IMR-90 (cell line): ENCODE measurements at regions not wholly inside any gene's neighbourhood (a gene's known extent, or its start where the extent isn't known, plus 50 kb on each side); places are given as distances from the start of the nearest gene placed in this dataset.

Source experiments
- ATAC-seq: fragments of 200-7000 bp; cut with Tn5 transposase; 2 replicates; pipeline ENCODE4 v1.9.1; 2020; ENCODE audit warnings: low read depth, mild to moderate bottlenecking, moderate library complexity
- BruUV-seq: library from RNA; stranded (reverse); fragments of 400-500 nt; replicated peaks from 2 replicates; lab custom pipeline; 2021; lab: Mats Ljungman, UMichigan
- CTCF ChIA-PET: fragments of 300-600 bp; formaldehyde crosslinking; extraction: SDS; loops from one replicate; lab custom pipeline; 2021; ENCODE audit warnings: antibody characterized with exemption; lab: Yijun Ruan, JAX
- POLR2A ChIA-PET: fragments of 300-600 bp; sonication (Branson Sonifier 250); formaldehyde crosslinking; loops from one replicate; lab custom pipeline; 2022; ENCODE audit warnings: antibody characterized with exemption; ENCODE audit not compliant: unreplicated experiment; lab: Charles Lee
- DNase-seq: peaks from one replicate; pipeline ENCODE4 v3.0.0; 2013
- H2AFZ ChIP-seq: replicated peaks from 2 replicates; pipeline ENCODE3; 2013; ENCODE audit warnings: low read length, mild to moderate bottlenecking; ENCODE audit not compliant: poor library complexity
- H2AK5ac ChIP-seq: 2 replicates; pipeline ENCODE4 v1.6.1; 2013; ENCODE audit warnings: low read depth, low read length, inconsistent platforms
- H2AK9ac ChIP-seq: replicated peaks from 2 replicates; pipeline ENCODE3; 2013; ENCODE audit warnings: mild to moderate bottlenecking, low read depth, low read length, moderate library complexity; ENCODE audit not compliant: poor library complexity
- H2BK120ac ChIP-seq: 2 replicates; pipeline ENCODE4 v1.6.1; 2013; ENCODE audit warnings: low read depth, low read length, inconsistent platforms
- H2BK15ac ChIP-seq: 3 replicates; pipeline ENCODE4 v1.6.1; 2013; ENCODE audit warnings: low read depth, low read length, inconsistent platforms
- H2BK20ac ChIP-seq: 2 replicates; pipeline ENCODE4 v1.6.1; 2013; ENCODE audit warnings: low read depth, mild to moderate bottlenecking, inconsistent platforms, low read length, moderate library complexity
- H2BK5ac ChIP-seq: 2 replicates; pipeline ENCODE4 v1.6.1; 2013; ENCODE audit warnings: mild to moderate bottlenecking, low read depth, low read length, inconsistent platforms; ENCODE audit not compliant: poor library complexity, severe bottlenecking
- H3K14ac ChIP-seq: replicated peaks from 2 replicates; pipeline ENCODE4 v1.6.1; 2013; ENCODE audit warnings: low read depth, low read length, inconsistent platforms
- H3K18ac ChIP-seq: 2 replicates; pipeline ENCODE4 v1.6.1; 2013; ENCODE audit warnings: low read depth, low read length, control low read depth
- H3K23ac ChIP-seq: 2 replicates; pipeline ENCODE4 v1.6.1; 2013; ENCODE audit warnings: low read depth, low read length, inconsistent platforms
- H3K27ac ChIP-seq: 2 replicates; pipeline ENCODE4 v1.5.1; 2013; ENCODE audit warnings: mild to moderate bottlenecking, control low read depth, low read length; ENCODE audit not compliant: insufficient read depth
- H3K27me3 ChIP-seq: 2 replicates; pipeline ENCODE4 v1.6.1; 2013; ENCODE audit warnings: low read length; ENCODE audit not compliant: control insufficient read depth, insufficient read depth
- H3K36me3 ChIP-seq: 2 replicates; pipeline ENCODE4 v1.6.1; 2013; ENCODE audit warnings: low read length, mixed read lengths; ENCODE audit not compliant: control insufficient read depth, insufficient read depth
- H3K4ac ChIP-seq: 2 replicates; pipeline ENCODE4 v1.6.1; 2013; ENCODE audit warnings: low read depth, low read length, inconsistent platforms
- H3K4me1 ChIP-seq: 2 replicates; pipeline ENCODE4 v1.6.1; 2013; ENCODE audit warnings: low read length, mixed read lengths; ENCODE audit not compliant: control insufficient read depth, insufficient read depth
- H3K4me2 ChIP-seq: 2 replicates; pipeline ENCODE4 v1.6.1; 2013; ENCODE audit warnings: low read depth, mild to moderate bottlenecking, control low read depth, low read length, moderate library complexity
- H3K4me3 ChIP-seq: 2 replicates; pipeline ENCODE4 v1.5.1; 2013; ENCODE audit warnings: low read depth, mild to moderate bottlenecking, control low read depth, low read length, moderate library complexity; ENCODE audit not compliant: insufficient read depth
- H3K56ac ChIP-seq: 2 replicates; pipeline ENCODE4 v1.6.1; 2013; ENCODE audit warnings: low read length, inconsistent platforms; ENCODE audit not compliant: insufficient read depth; ENCODE audit errors: extremely low read depth
- H3K79me1 ChIP-seq, 2 experiments: 2 replicates each; pipeline ENCODE4 v1.6.1; 2013; ENCODE audit warnings: low read length in 2 of 2, inconsistent platforms in 1 of 2, low read depth in 1 of 2
- H3K9ac ChIP-seq: 2 replicates; pipeline ENCODE4 v1.6.1; 2013; ENCODE audit warnings: low read depth, low read length, control low read depth
- H3K9me1 ChIP-seq: 2 replicates; pipeline ENCODE4 v1.6.1; 2013; ENCODE audit warnings: low read length, inconsistent platforms; ENCODE audit not compliant: insufficient read depth
- H3K9me3 ChIP-seq: 2 replicates; pipeline ENCODE4 v1.6.1; 2013; ENCODE audit warnings: low read length; ENCODE audit not compliant: control insufficient read depth, insufficient read depth
- H4K20me1 ChIP-seq: 2 replicates; pipeline ENCODE4 v1.6.1; 2013; ENCODE audit warnings: low read length, inconsistent platforms; ENCODE audit not compliant: insufficient read depth
- H4K5ac ChIP-seq: 2 replicates; pipeline ENCODE4 v1.6.1; 2013; ENCODE audit warnings: mild to moderate bottlenecking, low read depth, low read length, control low read depth
- H4K8ac ChIP-seq, 2 experiments: 2 replicates each; pipeline ENCODE4 v1.6.1; 2013; ENCODE audit warnings: low read depth in 2 of 2, low read length in 2 of 2, control low read depth in 1 of 2, inconsistent platforms in 1 of 2
- H4K91ac ChIP-seq: 2 replicates; pipeline ENCODE4 v1.6.1; 2013; ENCODE audit warnings: low read depth, low read length, inconsistent platforms; ENCODE audit not compliant: insufficient read depth
- BHLHE40 ChIP-seq: fragments of 150-350 bp; IDR thresholded peaks from 2 replicates; pipeline ENCODE4 v1.6.1; 2016; ENCODE audit warnings: mild to moderate bottlenecking, low read depth, low read length
- CEBPB ChIP-seq: IDR thresholded peaks from 2 replicates; pipeline ENCODE4 v1.6.1; 2012; ENCODE audit warnings: low read depth, low read length, improper control_type of control experiment
- CHD1 ChIP-seq: IDR thresholded peaks from 2 replicates; pipeline ENCODE4 v1.6.1; 2012; ENCODE audit warnings: low read depth, low read length, improper control_type of control experiment
- ELK1 ChIP-seq: fragments of 150-350 bp; IDR thresholded peaks from 2 replicates; pipeline ENCODE4 v1.6.1; 2016; ENCODE audit warnings: low read depth, mild to moderate bottlenecking, low read length, moderate library complexity, borderline replicate concordance
- FOS ChIP-seq: fragments of 150-350 bp; IDR thresholded peaks from 2 replicates; pipeline ENCODE4 v1.6.1; 2016; ENCODE audit warnings: low read depth, low read length
- MAZ ChIP-seq: IDR thresholded peaks from 2 replicates; pipeline ENCODE4 v1.6.1; 2012; ENCODE audit warnings: low read depth, mild to moderate bottlenecking, low read length, improper control_type of control experiment, moderate library complexity, borderline replicate concordance
- MXI1 ChIP-seq: IDR thresholded peaks from 2 replicates; pipeline ENCODE4 v1.6.1; 2012; ENCODE audit warnings: low read depth, mild to moderate bottlenecking, low read length, moderate library complexity, borderline replicate concordance
- NFE2L2 ChIP-seq: fragments of 150-350 bp; IDR thresholded peaks from 2 replicates; pipeline ENCODE4 v1.6.1; 2016; ENCODE audit warnings: low read depth, mild to moderate bottlenecking, low read length
- POLR2A ChIP-seq: IDR thresholded peaks from 2 replicates; pipeline ENCODE4 v1.6.1; 2012; ENCODE audit warnings: mild to moderate bottlenecking, low read depth, low read length
- RAD21 ChIP-seq: IDR thresholded peaks from 2 replicates; pipeline ENCODE4 v1.6.1; 2012; ENCODE audit warnings: low read length, improper control_type of control experiment
- RCOR1 ChIP-seq: IDR thresholded peaks from 2 replicates; pipeline ENCODE4 v1.6.1; 2012; ENCODE audit warnings: mild to moderate bottlenecking, low read length, improper control_type of control experiment; ENCODE audit not compliant: insufficient replicate concordance
- SMC3 ChIP-seq: fragments of 150-350 bp; IDR thresholded peaks from 2 replicates; pipeline ENCODE4 v1.6.1; 2016; ENCODE audit warnings: low read depth, mild to moderate bottlenecking, antibody characterized with exemption, low read length, moderate library complexity
- USF2 ChIP-seq: fragments of 150-350 bp; IDR thresholded peaks from 2 replicates; pipeline ENCODE4 v1.6.1; 2017; ENCODE audit warnings: mild to moderate bottlenecking, antibody characterized with exemption, low read length, low read depth
- WGBS, 2 experiments: methylation state at CpG; one replicate each; pipeline versions ENCODE4 v1.1.5 to v1.1.7; 2013; ENCODE audit warnings: missing lambda C conversion rate in 2 of 2; ENCODE audit not compliant: insufficient read length in 1 of 2; ENCODE audit errors: extremely low coverage in 2 of 2; 5-methylcytosine and 5-hydroxymethylcytosine counted together
- dilution Hi-C: fragments of 300-500 bp; cut with HindIII; formaldehyde crosslinking; loops from one replicate; pipeline ENCODE4 v1.14.3; 2018; ENCODE audit warnings: low sequenced_read_pairs; ENCODE audit not compliant: unreplicated experiment
- in situ Hi-C: fragments of 300-500 bp; cut with MboI; formaldehyde crosslinking; loops from 3 replicates; pipeline ENCODE4 v1.14.3; 2019; ENCODE audit warnings: low sequenced_read_pairs, inconsistent platforms, mixed read lengths
- intact Hi-C: fragments of 100-400 bp; cut with micrococcal nuclease; formaldehyde crosslinking; loops from 2 replicates; pipeline ENCODE4 v1.10.0; 2022

- no peaks in the 10 kb centered on the region for H3K79me1 ChIP-seq
- no peaks in the 10 kb centered on the region for H4K20me1 ChIP-seq
- H2BK5ac ChIP-seq, result no peak overlapping the region
- intact Hi-C loops, result no loop called here
- DNase-seq (peak; percentile 39), ATAC-seq (no peak)
- no peak overlapping the region for H3K4ac ChIP-seq
- H3K9me1 ChIP-seq, result no peaks in the 10 kb centered on the region
- H4K91ac ChIP-seq, result no peak overlapping the region
- no peak overlapping the region for H3K4me3 ChIP-seq
- in situ Hi-C loops, result no loop called here
- H3K4me1 ChIP-seq, result no peaks in the 10 kb centered on the region
- H3K18ac ChIP-seq, result no peak overlapping the region
- no peak overlapping the region for H3K9ac ChIP-seq
- H2BK120ac ChIP-seq, result no peak overlapping the region
- no peaks in the 10 kb centered on the region for H3K36me3 ChIP-seq
- H2AK5ac ChIP-seq, result no peak overlapping the region
- no peak overlapping the region for H3K23ac ChIP-seq
- POLR2A ChIA-PET, result no interaction called here
- H3K4me2 ChIP-seq, result no peak overlapping the region
- H3K14ac ChIP-seq, result no peak overlapping the region
- no peak overlapping the region for H4K8ac ChIP-seq
- no CpG with 5 or more reads among the region's 3 CpGs for WGBS, 2 experiments
- no peak overlapping the region for H2AFZ ChIP-seq
- CTCF ChIA-PET, result no interaction called here
- no peak overlapping the region for H2AK9ac ChIP-seq
- H2BK15ac ChIP-seq, result no peak overlapping the region
- no TSS peak for BruUV-seq
- no peak overlapping the region for H4K5ac ChIP-seq
- dilution Hi-C loops, result no loop called here
- H3K27me3 ChIP-seq, result no peaks in the 10 kb centered on the region
- no peaks in the 10 kb centered on the region for H3K9me3 ChIP-seq
- H3K56ac ChIP-seq, result no peak overlapping the region
- TF ChIP-seq POLR2A (no peak), MXI1 (no peak), MAZ (no peak), ELK1 (no peak), CHD1 (no peak), SMC3 (no peak), USF2 (no peak), FOS (no peak), RCOR1 (no peak), NFE2L2 (no peak), RAD21 (no peak), CEBPB (no peak), BHLHE40 (no peak)
- no peak overlapping the region for H3K27ac ChIP-seq
- no peak overlapping the region for H2BK20ac ChIP-seq
Measured at GRCh38 chr2:193561054-193561453, 1366.3 kb upstream of the TMEFF2 start.
